Vagina (tissue), 2 donors: ENCODE measurements at regions not wholly inside any gene's neighbourhood (a gene's known extent, or its start where the extent isn't known, plus 50 kb on each side); places are given as distances from the start of the nearest gene placed in this dataset.

Source experiments
- CTCF ChIP-seq, 3 experiments: fragments of 450-650 bp in 2 of 3; fragments of 200-600 bp in 1 of 3; sonication (generic) in 1 of 3; IDR thresholded peaks; one replicate each; pipeline ENCODE4 v1.5.1; 2017 to 2019; ENCODE audit warnings: antibody characterized with exemption in 3 of 3, mild to moderate bottlenecking in 2 of 3, moderate library complexity in 2 of 3
- POLR2A ChIP-seq, 2 donors: fragments of 450-650 bp; IDR thresholded peaks; one replicate each; pipeline ENCODE4 v1.6.1; 2017; ENCODE audit warnings: antibody characterized with exemption in 2 of 2, mild to moderate bottlenecking in 2 of 2, moderate library complexity in 2 of 2

GRCh38 chr4:75172551-75172950 is 239.6 kb downstream of the PARM1 start:
- TF ChIP-seq CTCF (IDR thresholded peaks at IDR 0.05) (no peak), POLR2A (IDR thresholded peaks at IDR 0.05) (no peak)
